HG03469 (cell line): ENCODE measurements at regions not wholly inside any gene's neighbourhood (a gene's known extent, or its start where the extent isn't known, plus 50 kb on each side); places are given as distances from the start of the nearest gene placed in this dataset.
"Not testable (repeated sequence)": the region's sequence is repeated elsewhere in the genome, so short reads cannot be mapped to it uniquely, and the experiment has no call there.

ENCODE experiments used
- ATAC-seq: cut with Tn5 transposase; IDR thresholded peaks from one replicate; pipeline ENCODE4 v1.9.1; 2021; ENCODE audit warnings: mild to moderate bottlenecking, moderate library complexity, moderate number of reproducible peaks; ENCODE audit not compliant: unreplicated experiment

GRCh38 chr20:47867831-47868230, 82.5 kb upstream of the SULF2 start:
- ATAC-seq = no peak

GRCh38 chr20:47866480-47866879, 81.2 kb upstream of the SULF2 start:
- no peak for ATAC-seq

- ATAC-seq = no peak
Measured at GRCh38 chr20:47865912-47866311, 80.6 kb upstream of the SULF2 start.

- ATAC-seq = no peak
Measured at GRCh38 chr20:47865451-47865850, 80.2 kb upstream of the SULF2 start.

- no peak for ATAC-seq
Measured at GRCh38 chr20:47863981-47864380, 78.7 kb upstream of the SULF2 start.

GRCh38 chr20:47863315-47863965, 78.2 kb upstream of the SULF2 start:
- no peak for ATAC-seq

- no peak for ATAC-seq
Measured at GRCh38 chr20:47862574-47863240, 77.4 kb upstream of the SULF2 start.

GRCh38 chr20:47861116-47861515, 75.8 kb upstream of the SULF2 start:
- no peak for ATAC-seq

GRCh38 chr20:47860049-47860830, 75.0 kb upstream of the SULF2 start:
- no peak for ATAC-seq

GRCh38 chr20:47859278-47859677, 74.0 kb upstream of the SULF2 start:
- ATAC-seq = no peak

- ATAC-seq = no peak
Measured at GRCh38 chr20:47857569-47858464, 72.5 kb upstream of the SULF2 start.

GRCh38 chr20:47857187-47857568, 71.9 kb upstream of the SULF2 start:
- no peak for ATAC-seq

GRCh38 chr20:47855799-47856198, 70.5 kb upstream of the SULF2 start:
- ATAC-seq = no peak

GRCh38 chr20:47854687-47855212, 69.5 kb upstream of the SULF2 start:
- ATAC-seq = no peak

- ATAC-seq = no peak
Measured at GRCh38 chr20:47851774-47852173, 66.5 kb upstream of the SULF2 start.

GRCh38 chr20:47850146-47850545, 64.9 kb upstream of the SULF2 start:
- no peak for ATAC-seq

GRCh38 chr20:47849596-47849995, 64.3 kb upstream of the SULF2 start:
- ATAC-seq = no peak

GRCh38 chr20:47849006-47849405, 63.7 kb upstream of the SULF2 start:
- ATAC-seq = no peak

- not testable (repeated sequence) for ATAC-seq
Measured at GRCh38 chr20:47848534-47848933, 63.3 kb upstream of the SULF2 start.

GRCh38 chr20:47847884-47848485, 62.7 kb upstream of the SULF2 start:
- ATAC-seq = no peak
